GM18499 (cell line): ENCODE measurements at regions not wholly inside any gene's neighbourhood (a gene's known extent, or its start where the extent isn't known, plus 50 kb on each side); places are given as distances from the start of the nearest gene placed in this dataset.
A peak's percentile ranks its signal among the peaks of the same experiment; 100 is the strongest.

Source experiments
- ATAC-seq: cut with Tn5 transposase; IDR thresholded peaks from one replicate; pipeline ENCODE4 v1.9.1; 2021; ENCODE audit warnings: moderate number of reproducible peaks; ENCODE audit not compliant: insufficient read depth, unreplicated experiment

GRCh38 chr10:77710759-77711682 lies 73.4 kb upstream of the KCNMA1 start:
- peak; percentile 73 for ATAC-seq

- no peak for ATAC-seq
These were observed 72.5 kb upstream of the KCNMA1 start for GRCh38 chr10:77710081-77710551.

GRCh38 chr10:77707570-77707969 lies 70.0 kb upstream of the KCNMA1 start:
- ATAC-seq: no peak

DNA sequence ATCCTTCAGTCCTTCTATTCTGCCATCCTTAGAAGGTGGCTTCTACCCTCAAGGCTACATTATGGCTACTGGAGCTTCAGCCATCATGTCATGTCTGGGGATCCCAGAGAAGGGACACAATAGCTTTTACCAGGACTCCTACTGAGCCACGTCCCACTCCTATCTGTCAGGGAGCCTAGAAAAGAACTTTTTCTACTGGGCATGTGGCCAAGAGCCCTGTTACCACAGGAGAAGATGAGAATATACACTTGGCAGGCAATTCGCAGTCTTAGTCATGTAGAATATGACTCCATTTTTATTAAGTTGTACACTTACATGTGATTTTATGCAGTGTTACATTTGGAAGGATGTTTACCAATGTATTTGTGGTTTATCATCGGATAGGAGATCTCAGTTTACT lies 64.6 kb upstream of the KCNMA1 start:
- ATAC-seq: no peak

DNA sequence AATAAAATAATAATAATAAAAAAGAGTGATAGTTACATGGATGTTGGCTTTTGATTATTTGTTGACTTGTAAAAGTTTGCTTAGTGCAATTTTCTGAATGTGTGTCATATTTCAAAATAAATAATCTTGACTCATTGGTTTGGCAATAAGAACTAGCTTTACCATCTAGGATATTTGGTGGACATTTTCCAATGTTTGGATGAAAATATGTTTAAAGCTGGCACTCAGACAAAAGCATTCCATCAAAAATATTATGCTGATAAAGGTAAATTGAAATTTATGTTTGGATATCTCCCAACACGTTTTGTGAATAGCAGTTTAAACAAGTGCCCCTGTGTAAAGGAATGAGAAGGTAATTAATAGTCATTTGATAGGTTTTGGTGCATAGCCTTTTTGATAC lies 62.5 kb upstream of the KCNMA1 start:
- ATAC-seq: no peak

DNA sequence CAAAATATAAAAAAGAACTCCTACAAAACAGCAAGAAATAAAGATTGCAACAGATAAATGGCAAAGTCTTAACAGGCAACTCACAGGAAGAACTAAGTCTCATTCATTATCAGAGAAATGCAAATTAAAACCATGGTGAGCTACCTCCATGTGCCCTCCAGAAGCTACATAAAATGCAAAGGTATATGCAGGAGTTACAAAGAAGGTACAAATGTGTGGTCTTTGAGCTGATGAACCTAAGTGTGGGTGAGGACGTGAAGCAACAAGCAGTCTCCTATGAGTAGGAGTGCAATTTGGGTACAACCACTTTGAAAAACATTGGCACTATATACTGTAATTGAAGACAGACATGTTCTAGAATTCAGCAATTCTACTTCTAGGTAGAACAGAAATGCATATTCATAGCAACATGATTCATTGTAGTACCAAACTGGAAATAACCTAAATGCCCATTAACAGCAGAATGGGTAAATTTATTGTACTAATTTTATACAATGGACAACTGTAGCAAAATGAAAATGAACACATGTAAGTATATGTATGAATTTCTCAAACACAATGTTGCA lies 61.6 kb upstream of the KCNMA1 start:
- no peak for ATAC-seq

DNA sequence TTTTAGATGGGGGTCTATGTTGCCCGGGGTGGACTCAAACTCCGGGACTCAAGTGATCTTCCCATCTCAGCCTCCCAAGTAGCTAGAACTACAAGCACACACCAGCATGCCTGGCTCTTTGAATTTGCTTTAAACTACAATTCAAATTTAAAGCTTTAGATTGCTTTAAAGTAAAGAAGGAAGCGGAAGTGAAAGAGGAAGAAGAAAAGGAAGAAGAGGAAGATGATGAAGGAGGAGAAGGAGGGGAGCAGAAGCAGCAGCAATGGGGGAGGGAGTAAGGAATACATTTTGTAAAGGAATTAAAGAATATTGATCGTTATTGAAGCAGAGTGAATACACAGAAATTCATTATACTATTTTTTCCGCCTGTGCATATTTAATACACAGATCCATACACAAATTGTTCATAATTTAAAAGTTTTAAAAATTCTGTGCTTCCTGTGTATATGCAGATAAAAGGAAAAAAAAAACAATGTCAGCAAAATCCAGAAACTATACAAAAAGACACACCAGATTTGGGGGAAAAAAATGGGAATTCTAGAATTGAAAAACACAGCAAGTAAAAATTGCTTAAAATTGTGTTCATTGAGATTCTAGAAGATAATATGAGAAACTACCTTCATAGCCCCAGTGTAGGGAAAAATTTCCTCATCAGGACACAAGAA lies 60.8 kb upstream of the KCNMA1 start:
- no peak for ATAC-seq

- no peak for ATAC-seq
These were observed 59.0 kb upstream of the KCNMA1 start for GRCh38 chr10:77696584-77696983.

GRCh38 chr10:77695186-77695585 lies 57.6 kb upstream of the KCNMA1 start:
- no peak for ATAC-seq

DNA sequence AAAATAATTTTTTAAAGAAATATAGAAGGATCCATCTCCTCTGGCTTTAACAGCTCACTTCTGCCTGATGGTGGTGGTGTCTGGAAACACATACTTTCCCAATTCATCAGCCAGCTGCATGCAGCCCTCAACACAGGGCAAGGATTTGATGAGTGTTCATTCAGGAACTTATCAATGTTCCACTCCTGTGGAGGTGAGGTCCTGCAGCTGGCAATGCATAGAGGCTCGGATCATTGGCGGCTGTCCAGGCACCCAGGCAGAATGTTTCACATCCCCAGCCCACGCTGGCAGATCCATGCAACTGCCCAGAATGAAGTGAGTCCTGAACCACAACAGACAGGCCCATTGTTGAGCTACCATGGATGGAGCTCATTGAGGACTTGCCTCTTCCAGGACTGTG lies 55.2 kb upstream of the KCNMA1 start:
- no peak for ATAC-seq

DNA sequence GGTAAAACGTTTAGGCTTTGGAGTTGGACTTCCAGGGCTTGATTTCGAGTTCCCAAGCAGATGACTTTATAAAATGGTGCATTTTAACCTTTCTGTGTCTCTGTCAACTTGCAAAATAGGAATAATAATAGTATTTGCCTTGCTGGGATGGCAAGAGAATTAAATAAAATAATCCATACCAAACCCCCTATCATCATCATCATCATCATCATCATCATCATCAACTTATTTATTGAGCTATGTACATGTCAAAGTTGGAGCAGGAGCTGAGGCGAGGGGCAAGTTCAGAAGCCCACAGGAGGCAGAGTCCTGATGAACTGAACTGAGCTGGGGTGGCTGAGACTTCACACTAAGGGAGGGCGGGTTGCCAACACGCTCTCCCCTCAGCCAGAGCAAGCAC lies 51.7 kb upstream of the KCNMA1 start:
- no peak for ATAC-seq

- no peak for ATAC-seq
These were observed 50.0 kb upstream of the KCNMA1 start for GRCh38 chr10:77687621-77688020.
